SK-N-SH treated with all-trans-retinoic acid at 6 μM for 48 hours (cell line): ENCODE measurements at regions not wholly inside any gene's neighbourhood (a gene's known extent, or its start where the extent isn't known, plus 50 kb on each side); places are given as distances from the start of the nearest gene placed in this dataset.

Experiments used
- ARNTL ChIP-seq: fragments of 450-650 bp; formaldehyde crosslinking; IDR thresholded peaks from 2 replicates; pipeline ENCODE4 v1.5.0; 2020; ENCODE audit warnings: low read depth, mild to moderate bottlenecking, moderate library complexity, borderline replicate concordance
- CSRNP3 ChIP-seq: fragments of 250-450 bp; sonication (Bioruptor Pico); IDR thresholded peaks from 2 replicates; pipeline ENCODE4 v1.5.1; 2021; ENCODE audit warnings: mild to moderate bottlenecking, moderate library complexity
- RARB ChIP-seq: fragments of 250-450 bp; sonication (Bioruptor Pico); IDR thresholded peaks from 2 replicates; pipeline ENCODE4 v1.8.0; 2021; ENCODE audit warnings: mild to moderate bottlenecking, moderate library complexity
- TCF4 ChIP-seq: fragments of 250-450 bp; sonication (Bioruptor Pico); IDR thresholded peaks from 2 replicates; pipeline ENCODE4 v1.8.0; 2021; ENCODE audit warnings: mild to moderate bottlenecking, moderate library complexity, borderline replicate concordance
- TOX ChIP-seq: fragments of 250-450 bp; sonication (Bioruptor Pico); IDR thresholded peaks from 2 replicates; pipeline ENCODE4 v1.8.0; 2021; ENCODE audit warnings: mild to moderate bottlenecking, moderate library complexity, borderline replicate concordance
- ZFP3 ChIP-seq: fragments of 250-450 bp; sonication (Bioruptor Pico); IDR thresholded peaks from 2 replicates; pipeline ENCODE4 v1.5.0; 2020; ENCODE audit warnings: mild to moderate bottlenecking, moderate library complexity
- ZNF70 ChIP-seq: fragments of 450-650 bp; formaldehyde crosslinking; IDR thresholded peaks from 2 replicates; pipeline ENCODE4 v1.5.0; 2020; ENCODE audit warnings: mild to moderate bottlenecking, moderate library complexity
- ZNF8 ChIP-seq: fragments of 450-650 bp; formaldehyde crosslinking; IDR thresholded peaks from 2 replicates; pipeline ENCODE4 v1.5.0; 2020; ENCODE audit warnings: mild to moderate bottlenecking, moderate library complexity
- TF ChIP-seq, protein P1 (sequence below): fragments of 250-450 bp; sonication (Bioruptor Pico); IDR thresholded peaks from 2 replicates; pipeline ENCODE4 v1.5.1; 2020; ENCODE audit warnings: low read depth, mild to moderate bottlenecking, moderate library complexity
- TF ChIP-seq, protein P2 (sequence below): fragments of 250-450 bp; sonication (Bioruptor Pico); IDR thresholded peaks from 2 replicates; pipeline ENCODE4 v1.5.0; 2020; ENCODE audit warnings: mild to moderate bottlenecking, moderate library complexity
- TF ChIP-seq, protein P3 (sequence below): fragments of 250-450 bp; sonication (Bioruptor Pico); IDR thresholded peaks from 2 replicates; pipeline ENCODE4 v1.8.0; 2020; ENCODE audit warnings: mild to moderate bottlenecking, moderate library complexity, borderline replicate concordance

GRCh38 chr10:47092376-47092775 lies 181.1 kb downstream of the PTPN20 start:
- TF ChIP-seq TCF4 (CRISPR knock-in tag) (no peak), ARNTL (no peak), ZFP3 (no peak), ZNF70 (CRISPR knock-in tag) (no peak), ZNF8 (CRISPR knock-in tag) (no peak), TOX (no peak), RARB (CRISPR knock-in tag) (no peak), CSRNP3 (CRISPR knock-in tag) (no peak)
- TF ChIP-seq, protein P1, sequence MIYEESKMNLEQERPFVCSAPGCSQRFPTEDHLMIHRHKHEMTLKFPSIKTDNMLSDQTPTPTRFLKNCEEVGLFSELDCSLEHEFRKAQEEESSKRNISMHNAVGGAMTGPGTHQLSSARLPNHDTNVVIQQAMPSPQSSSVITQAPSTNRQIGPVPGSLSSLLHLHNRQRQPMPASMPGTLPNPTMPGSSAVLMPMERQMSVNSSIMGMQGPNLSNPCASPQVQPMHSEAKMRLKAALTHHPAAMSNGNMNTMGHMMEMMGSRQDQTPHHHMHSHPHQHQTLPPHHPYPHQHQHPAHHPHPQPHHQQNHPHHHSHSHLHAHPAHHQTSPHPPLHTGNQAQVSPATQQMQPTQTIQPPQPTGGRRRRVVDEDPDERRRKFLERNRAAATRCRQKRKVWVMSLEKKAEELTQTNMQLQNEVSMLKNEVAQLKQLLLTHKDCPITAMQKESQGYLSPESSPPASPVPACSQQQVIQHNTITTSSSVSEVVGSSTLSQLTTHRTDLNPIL (CRISPR knock-in tag) = no peak
- TF ChIP-seq, protein P2, sequence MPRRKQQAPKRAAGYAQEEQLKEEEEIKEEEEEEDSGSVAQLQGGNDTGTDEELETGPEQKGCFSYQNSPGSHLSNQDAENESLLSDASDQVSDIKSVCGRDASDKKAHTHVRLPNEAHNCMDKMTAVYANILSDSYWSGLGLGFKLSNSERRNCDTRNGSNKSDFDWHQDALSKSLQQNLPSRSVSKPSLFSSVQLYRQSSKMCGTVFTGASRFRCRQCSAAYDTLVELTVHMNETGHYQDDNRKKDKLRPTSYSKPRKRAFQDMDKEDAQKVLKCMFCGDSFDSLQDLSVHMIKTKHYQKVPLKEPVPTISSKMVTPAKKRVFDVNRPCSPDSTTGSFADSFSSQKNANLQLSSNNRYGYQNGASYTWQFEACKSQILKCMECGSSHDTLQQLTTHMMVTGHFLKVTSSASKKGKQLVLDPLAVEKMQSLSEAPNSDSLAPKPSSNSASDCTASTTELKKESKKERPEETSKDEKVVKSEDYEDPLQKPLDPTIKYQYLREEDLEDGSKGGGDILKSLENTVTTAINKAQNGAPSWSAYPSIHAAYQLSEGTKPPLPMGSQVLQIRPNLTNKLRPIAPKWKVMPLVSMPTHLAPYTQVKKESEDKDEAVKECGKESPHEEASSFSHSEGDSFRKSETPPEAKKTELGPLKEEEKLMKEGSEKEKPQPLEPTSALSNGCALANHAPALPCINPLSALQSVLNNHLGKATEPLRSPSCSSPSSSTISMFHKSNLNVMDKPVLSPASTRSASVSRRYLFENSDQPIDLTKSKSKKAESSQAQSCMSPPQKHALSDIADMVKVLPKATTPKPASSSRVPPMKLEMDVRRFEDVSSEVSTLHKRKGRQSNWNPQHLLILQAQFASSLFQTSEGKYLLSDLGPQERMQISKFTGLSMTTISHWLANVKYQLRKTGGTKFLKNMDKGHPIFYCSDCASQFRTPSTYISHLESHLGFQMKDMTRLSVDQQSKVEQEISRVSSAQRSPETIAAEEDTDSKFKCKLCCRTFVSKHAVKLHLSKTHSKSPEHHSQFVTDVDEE (CRISPR knock-in tag) = no peak
- TF ChIP-seq, protein P3, sequence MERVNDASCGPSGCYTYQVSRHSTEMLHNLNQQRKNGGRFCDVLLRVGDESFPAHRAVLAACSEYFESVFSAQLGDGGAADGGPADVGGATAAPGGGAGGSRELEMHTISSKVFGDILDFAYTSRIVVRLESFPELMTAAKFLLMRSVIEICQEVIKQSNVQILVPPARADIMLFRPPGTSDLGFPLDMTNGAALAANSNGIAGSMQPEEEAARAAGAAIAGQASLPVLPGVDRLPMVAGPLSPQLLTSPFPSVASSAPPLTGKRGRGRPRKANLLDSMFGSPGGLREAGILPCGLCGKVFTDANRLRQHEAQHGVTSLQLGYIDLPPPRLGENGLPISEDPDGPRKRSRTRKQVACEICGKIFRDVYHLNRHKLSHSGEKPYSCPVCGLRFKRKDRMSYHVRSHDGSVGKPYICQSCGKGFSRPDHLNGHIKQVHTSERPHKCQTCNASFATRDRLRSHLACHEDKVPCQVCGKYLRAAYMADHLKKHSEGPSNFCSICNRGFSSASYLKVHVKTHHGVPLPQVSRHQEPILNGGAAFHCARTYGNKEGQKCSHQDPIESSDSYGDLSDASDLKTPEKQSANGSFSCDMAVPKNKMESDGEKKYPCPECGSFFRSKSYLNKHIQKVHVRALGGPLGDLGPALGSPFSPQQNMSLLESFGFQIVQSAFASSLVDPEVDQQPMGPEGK = no peak
